Glomerular visceral epithelial cell (primary cell): ENCODE measurements at regions not wholly inside any gene's neighbourhood (a gene's known extent, or its start where the extent isn't known, plus 50 kb on each side); places are given as distances from the start of the nearest gene placed in this dataset.

Experiments
- DNase-seq: peaks from one replicate; pipeline ENCODE4 v3.0.0-alpha.2; 2016; ENCODE audit errors: extremely low spot score

GRCh38 chr16:59411961-59412841 lies 678.1 kb upstream of the GOT2 start:
- no peak for DNase-seq

GRCh38 chr16:59410451-59410850 lies 676.3 kb upstream of the GOT2 start:
- no peak for DNase-seq

- no peak for DNase-seq
Observed at GRCh38 chr16:59405802-59406201, 671.7 kb upstream of the GOT2 start.

- DNase-seq: no peak
Observed at GRCh38 chr16:59404509-59404908, 670.4 kb upstream of the GOT2 start.

- DNase-seq: no peak
Observed at GRCh38 chr16:59400830-59401229, 666.7 kb upstream of the GOT2 start.

GRCh38 chr16:59397638-59398037 lies 663.5 kb upstream of the GOT2 start:
- DNase-seq: no peak

- no peak for DNase-seq
Observed at GRCh38 chr16:59394526-59394925, 660.4 kb upstream of the GOT2 start.

GRCh38 chr16:59392911-59393310 lies 658.8 kb upstream of the GOT2 start:
- DNase-seq: no peak

GRCh38 chr16:59391617-59392364 lies 657.7 kb upstream of the GOT2 start:
- DNase-seq: no peak

- no peak for DNase-seq
Observed at GRCh38 chr16:59385959-59386358, 651.8 kb upstream of the GOT2 start.

GRCh38 chr16:59385491-59385890 lies 651.4 kb upstream of the GOT2 start:
- DNase-seq: no peak

GRCh38 chr16:59373632-59374031 lies 639.5 kb upstream of the GOT2 start:
- no peak for DNase-seq

GRCh38 chr16:59370717-59371116 lies 636.6 kb upstream of the GOT2 start:
- no peak for DNase-seq

- no peak for DNase-seq
Observed at GRCh38 chr16:59369523-59369922, 635.4 kb upstream of the GOT2 start.

GRCh38 chr16:59368586-59368985 lies 634.5 kb upstream of the GOT2 start:
- DNase-seq: no peak

GRCh38 chr16:59356709-59357108 lies 622.6 kb upstream of the GOT2 start:
- no peak for DNase-seq

GRCh38 chr16:59356144-59356543 lies 622.0 kb upstream of the GOT2 start:
- no peak for DNase-seq

GRCh38 chr16:59355704-59356103 lies 621.6 kb upstream of the GOT2 start:
- no peak for DNase-seq

GRCh38 chr16:59351305-59351903 lies 617.3 kb upstream of the GOT2 start:
- DNase-seq: no peak

- DNase-seq: no peak
Observed at GRCh38 chr16:59350670-59351069, 616.6 kb upstream of the GOT2 start.

- DNase-seq: no peak
Observed at GRCh38 chr16:59342669-59343068, 608.6 kb upstream of the GOT2 start.

- DNase-seq: no peak
Observed at GRCh38 chr16:59341368-59341767, 607.3 kb upstream of the GOT2 start.

- DNase-seq: no peak
Observed at GRCh38 chr16:59339871-59340270, 605.8 kb upstream of the GOT2 start.
